Germinal center (tissue), 1 donor: ENCODE measurements at regions not wholly inside any gene's neighbourhood (a gene's known extent, or its start where the extent isn't known, plus 50 kb on each side); places are given as distances from the start of the nearest gene placed in this dataset.

ENCODE experiments used
- DNase-seq: peaks from one replicate; pipeline ENCODE4 v3.0.0; 2012; ENCODE audit warnings: mixed read lengths, low spot score

DNA sequence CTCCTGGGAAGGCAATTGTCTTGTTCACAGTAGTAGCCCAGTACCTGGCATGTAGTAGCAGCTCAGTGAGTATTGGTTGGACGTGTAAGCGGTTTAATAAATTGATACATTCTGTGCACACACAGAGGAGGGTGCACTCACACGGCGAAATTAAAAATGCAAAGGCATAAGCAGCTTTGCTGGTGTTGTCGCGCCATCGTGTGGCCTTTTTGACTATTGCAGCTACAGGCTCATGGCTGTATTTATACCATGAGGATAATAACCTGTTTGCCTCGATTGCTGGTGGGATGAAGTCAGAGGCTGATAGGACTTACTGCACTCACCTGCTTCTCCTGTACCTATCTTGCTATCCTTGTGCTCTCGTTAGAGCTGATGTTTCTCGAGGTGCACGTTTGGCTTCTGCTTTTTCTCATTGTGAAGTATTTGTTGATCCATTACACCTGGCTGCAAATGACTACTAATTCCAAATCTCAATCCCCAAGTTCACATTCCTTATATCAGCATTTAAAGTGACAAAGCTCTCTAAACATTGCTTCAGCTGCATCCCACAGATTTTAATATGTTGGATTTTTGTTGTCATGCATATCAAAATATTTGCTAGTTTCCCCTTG is 61.5 kb downstream of the TBXT start:
- peak; percentile 55 for DNase-seq

DNA sequence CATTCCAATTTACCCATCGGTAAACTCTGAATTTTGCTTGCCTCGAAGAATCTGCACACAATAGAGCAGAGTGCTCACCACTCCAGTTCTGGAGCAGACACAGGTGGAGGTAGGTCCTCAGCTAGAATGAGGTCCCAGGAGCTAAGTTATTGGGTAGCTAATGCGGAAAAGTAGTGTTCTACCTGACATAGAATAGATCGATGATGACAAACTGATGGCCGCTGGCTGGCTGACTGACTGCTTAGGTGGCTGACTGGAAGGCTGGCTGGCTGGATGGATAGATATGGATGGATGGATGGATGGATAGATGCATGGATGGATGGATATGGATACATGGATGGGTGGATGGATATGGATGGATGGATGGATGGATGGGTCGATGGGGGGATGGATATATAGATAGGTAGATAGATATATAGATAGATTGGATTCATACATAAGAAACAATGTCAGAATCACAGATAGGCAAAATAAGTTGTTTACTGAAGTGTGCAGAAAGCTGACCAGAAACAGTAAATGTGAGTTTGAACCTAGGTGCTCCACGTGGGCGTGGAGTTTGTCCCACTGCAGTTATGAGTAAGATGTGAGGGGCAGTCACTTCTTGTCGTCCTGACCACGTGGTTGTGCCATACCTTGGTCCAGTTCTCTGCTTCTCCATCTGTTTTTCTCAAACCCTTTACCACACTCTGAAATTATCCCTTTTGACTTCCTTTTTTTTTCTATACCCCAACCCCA is 62.1 kb downstream of the TBXT start:
- no peak for DNase-seq

GRCh38 chr6:166104872-166105271 is 62.8 kb downstream of the TBXT start:
- DNase-seq = no peak

GRCh38 chr6:166104107-166104506 is 63.5 kb downstream of the TBXT start:
- DNase-seq = no peak

- no peak for DNase-seq
These were observed 65.7 kb downstream of the TBXT start for GRCh38 chr6:166101819-166102419.

GRCh38 chr6:166097914-166098522 is 69.6 kb downstream of the TBXT start:
- DNase-seq = peak; percentile 56

DNA sequence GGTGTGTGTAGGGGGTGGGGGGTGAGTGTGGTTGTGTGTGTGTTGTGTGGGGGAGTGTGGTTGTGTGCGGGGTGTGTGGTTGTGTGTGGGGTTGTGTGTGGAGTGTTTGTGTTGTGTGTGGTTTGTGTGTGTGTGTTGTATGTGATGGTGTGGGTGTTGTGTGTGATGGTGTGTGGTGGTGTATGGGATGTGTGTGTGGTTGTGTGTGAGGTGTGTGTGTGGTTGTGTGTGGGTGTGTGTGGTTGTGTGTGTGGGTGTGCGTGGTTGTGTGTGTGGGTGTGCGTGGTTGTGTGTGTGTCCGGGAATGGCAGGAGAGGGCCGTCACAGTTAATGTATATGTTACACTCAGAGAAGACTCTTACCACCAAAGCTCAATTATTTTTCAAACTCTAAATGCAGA is 79.8 kb downstream of the TBXT start:
- DNase-seq = no peak

GRCh38 chr6:166087246-166087645 is 80.4 kb downstream of the TBXT start:
- no peak for DNase-seq

DNA sequence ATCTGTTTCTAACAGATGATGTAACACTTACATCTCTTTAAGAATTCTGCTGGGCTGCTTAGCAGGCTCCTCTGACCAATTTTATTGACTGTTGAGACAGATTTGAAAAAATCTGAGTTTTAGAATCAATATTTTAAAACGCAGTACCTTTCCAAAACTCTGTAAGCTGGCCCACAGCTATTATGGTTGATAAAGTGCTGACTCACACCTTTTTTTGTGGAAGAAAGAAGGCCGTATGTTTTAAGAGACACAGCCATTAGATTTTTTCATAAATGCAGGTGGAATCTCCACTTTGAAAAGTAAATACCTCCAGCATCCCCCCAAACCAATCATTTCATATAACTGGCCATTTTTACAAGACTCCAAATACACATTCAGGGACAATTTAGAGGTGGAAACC is 82.2 kb downstream of the TBXT start:
- DNase-seq = no peak

DNA sequence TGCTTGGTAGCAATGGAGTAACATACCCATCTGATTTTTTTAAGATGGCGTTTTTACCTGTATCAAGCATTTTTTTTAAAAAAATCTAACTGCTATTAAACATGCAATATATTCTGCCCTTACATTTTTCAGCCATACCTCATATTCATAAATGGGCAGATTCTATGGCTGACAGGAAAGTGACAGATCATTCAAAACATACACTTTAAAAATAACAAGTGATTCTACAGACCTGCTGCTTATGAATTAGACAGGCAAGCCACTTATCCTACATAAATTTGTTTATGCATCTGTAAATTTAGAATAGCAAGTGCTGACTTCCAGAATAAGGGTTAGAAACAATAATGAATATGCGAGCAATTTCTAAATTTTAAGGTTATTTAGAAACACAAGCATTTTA is 82.7 kb downstream of the TBXT start:
- DNase-seq = no peak

GRCh38 chr6:166079841-166080240 is 87.8 kb downstream of the TBXT start:
- DNase-seq = no peak

GRCh38 chr6:166078294-166078693 is 89.4 kb downstream of the TBXT start:
- no peak for DNase-seq

GRCh38 chr6:166076625-166077024 is 91.0 kb downstream of the TBXT start:
- no peak for DNase-seq

DNA sequence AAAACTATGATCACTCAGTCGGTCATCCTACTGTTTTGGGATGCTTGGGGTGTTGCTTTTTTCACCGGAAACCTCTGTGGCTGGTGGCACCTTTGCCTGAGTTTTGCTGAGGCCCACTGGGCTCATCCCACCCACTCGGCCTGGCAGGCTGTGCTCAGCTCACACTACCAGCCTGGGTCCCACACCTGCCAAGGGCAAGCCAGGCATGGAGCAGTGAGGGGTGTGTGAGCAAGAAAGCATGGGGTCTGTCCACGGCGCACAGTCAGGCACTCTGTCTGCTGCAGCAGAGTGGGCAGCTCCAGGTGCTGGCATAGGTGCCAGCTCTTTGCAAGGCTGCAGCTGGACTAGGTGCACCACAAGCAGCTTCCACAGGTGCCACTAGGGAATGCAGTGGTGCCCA is 91.7 kb downstream of the TBXT start:
- DNase-seq = no peak

- DNase-seq = no peak
These were observed 92.5 kb downstream of the TBXT start for GRCh38 chr6:166075186-166075585.

- no peak for DNase-seq
These were observed 94.6 kb downstream of the TBXT start for GRCh38 chr6:166073082-166073481.

DNA sequence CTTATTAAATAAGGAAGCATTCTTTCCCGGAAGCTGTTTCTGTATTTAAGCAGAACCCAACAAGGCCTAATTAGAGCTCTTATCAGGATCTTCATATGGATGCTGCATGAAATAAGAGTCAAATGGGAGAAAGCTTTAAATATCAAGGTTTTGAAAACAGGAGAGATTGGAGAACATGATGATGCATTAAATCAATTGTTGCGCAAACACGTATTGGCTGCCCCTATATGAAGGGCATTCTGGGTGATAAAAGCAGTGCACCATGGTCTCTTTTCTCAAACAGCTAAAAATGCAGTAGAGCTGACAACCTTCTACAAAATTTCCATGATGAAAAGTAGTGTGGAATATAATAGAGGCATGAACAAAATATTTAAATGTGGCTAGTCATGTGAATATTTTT is 98.9 kb downstream of the TBXT start:
- no peak for DNase-seq

- no peak for DNase-seq
These were observed 109.4 kb downstream of the TBXT start for GRCh38 chr6:166058064-166058739.

DNA sequence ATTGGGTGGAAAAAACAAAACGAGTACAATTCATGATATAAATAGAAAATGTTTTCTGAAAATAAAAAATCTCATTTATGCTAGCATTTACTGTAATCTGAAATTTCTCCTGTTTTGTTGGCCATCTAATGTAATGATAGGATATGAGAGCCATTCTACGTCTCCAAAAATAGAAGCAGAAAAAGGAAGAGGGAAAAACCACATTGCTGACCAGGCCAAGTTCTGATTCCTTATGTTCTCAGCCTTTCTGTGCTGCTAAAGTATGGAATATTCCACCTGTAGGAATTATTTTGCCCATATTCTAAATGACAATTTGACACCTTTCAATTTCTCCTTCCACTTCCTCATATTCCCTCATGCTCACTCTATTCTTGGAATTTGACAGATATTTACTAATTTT is 110.2 kb downstream of the TBXT start:
- no peak for DNase-seq

DNA sequence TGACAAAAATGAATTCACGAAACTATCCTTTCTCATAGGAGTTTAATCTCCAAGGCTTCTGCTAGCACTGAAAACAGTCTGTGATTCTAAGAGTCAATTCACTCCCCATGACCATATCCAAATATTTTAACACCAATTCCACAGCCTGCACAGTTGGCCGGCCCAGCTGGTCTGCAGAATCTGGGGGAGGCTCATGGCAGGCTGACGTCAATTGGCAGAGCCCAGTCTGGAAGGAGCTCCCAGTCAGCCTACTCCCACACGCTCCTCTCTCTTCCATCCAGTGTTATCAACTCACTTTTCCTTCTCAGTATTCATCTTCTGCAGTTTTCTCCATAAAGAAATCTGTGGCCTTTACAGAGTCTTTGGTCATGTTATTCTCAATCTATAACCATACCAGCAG is 111.0 kb downstream of the TBXT start:
- no peak for DNase-seq

GRCh38 chr6:166055801-166056200 is 111.8 kb downstream of the TBXT start:
- DNase-seq = no peak

DNA sequence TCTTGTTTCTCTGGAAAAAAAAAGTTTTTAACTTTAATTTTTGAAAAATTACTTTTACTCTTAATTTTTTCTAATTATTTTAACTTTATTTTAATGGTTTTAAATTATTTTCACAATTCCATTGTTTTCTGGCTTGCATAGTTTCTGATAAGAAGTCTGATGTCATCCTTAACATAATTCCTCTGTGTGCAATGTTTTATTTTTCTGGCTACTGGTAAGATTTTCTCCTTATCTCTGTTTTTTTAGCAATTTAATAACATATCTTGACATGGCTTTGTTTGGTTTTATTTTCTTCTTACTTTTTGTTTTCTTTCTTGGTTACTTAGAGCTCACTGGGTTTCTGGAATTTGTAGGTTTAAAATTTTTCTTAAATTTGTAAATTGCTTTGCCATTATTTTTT is 114.8 kb downstream of the TBXT start:
- no peak for DNase-seq

DNA sequence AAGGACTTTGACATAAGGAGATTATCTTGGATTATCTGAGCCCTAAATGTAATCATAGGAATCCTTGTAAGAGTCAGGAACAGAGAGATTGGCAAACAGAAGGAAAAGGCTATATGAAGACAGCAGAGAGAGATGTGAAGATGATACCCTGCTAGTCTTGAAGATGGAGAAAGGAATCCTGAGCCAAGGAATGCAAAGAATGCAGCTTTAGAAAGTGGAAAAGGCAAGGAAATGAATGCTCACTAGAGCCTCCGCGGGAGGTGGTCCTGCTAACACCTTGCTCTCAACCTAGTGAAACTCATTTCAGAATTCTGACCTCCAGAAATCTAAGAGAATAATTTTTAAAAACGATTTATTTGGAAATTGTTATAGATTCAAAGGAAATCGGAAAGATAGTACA is 117.1 kb downstream of the TBXT start:
- DNase-seq = no peak
